ENCODE measurements at regions not wholly inside any gene's neighbourhood (a gene's known extent, or its start where the extent isn't known, plus 50 kb on each side); places are given as distances from the start of the nearest gene placed in this dataset.

DNA sequence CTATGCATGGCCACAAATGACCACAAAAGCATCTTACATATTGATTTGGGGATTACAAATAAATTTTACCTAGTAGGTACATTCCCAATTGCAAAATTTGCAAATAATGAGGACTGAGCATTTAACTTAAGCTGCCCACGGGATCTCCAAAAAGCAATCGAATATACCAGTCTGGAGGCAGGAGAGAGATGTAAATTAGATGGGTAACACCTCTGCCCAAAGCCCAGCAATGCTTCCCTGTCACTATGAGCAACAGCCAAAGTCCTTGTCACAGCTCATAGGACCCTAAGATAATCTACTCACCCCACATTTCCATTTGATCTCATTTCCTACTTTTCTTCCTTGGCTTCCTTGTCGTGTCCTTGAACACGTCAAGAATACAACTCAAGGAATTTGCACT, 172.2 kb downstream of the SUCLG1 start:
- TF ChIP-seq ZNF274 (IDR thresholded peaks at IDR 0.05; ENCODE audit: low read depth, low read length), result no peak
- no peak for TF ChIP-seq SUZ12 (IDR thresholded peaks at IDR 0.05; ENCODE audit: extremely low read depth, insufficient read depth, insufficient read length)

Data from NT2/D1 (cell line).